ENCODE measurements at regions not wholly inside any gene's neighbourhood (a gene's known extent, or its start where the extent isn't known, plus 50 kb on each side); places are given as distances from the start of the nearest gene placed in this dataset.

GRCh38 chr5:19196631-19197030 lies 791.4 kb downstream of the CDH18 start:
- H3K9ac ChIP-seq (replicated peaks in 1 of 4; ENCODE audit: extremely low read depth in 1 of 4, low read depth in 3 of 4, low read length in 3 of 4) = no peak overlapping the region
- no peaks in the 10 kb centered on the region for H3K27me3 ChIP-seq (replicated peaks in 1 of 4; ENCODE audit: control insufficient read depth in 3 of 4, extremely low read depth in 1 of 4, insufficient read depth in 3 of 4, low read length in 3 of 4)

More at GRCh38 chr5:19196631-19197030, 791.4 kb downstream of the CDH18 start:
- FAIRE-seq = no peak
- Histone ChIP-seq H2BK12ac (ENCODE audit: low read depth, low read length) (no peak overlapping the region), H3K4me2 (ENCODE audit: insufficient read depth in 1 of 2, low read depth in 2 of 2, low read length in 2 of 2) (no peak overlapping the region), H2AFZ (ENCODE audit: low read length) (no peak overlapping the region), H2BK120ac (replicated peaks; ENCODE audit: low read depth, low read length) (no peak overlapping the region), H4K8ac (ENCODE audit: extremely low read depth, insufficient read depth, low read length) (no peak overlapping the region), H3K4ac (replicated peaks; ENCODE audit: insufficient read length, low read depth, low read length) (no peak overlapping the region), H3K36me3 (ENCODE audit: control insufficient read depth in 2 of 4, insufficient read depth in 4 of 4, low read length in 3 of 4) (no peaks in the 10 kb centered on the region), H3K4me1 (replicated peaks in 1 of 4; ENCODE audit: control insufficient read depth in 3 of 4, insufficient read depth in 4 of 4, low read length in 3 of 4) (no peaks in the 10 kb centered on the region), H3K4me3 (ENCODE audit: extremely low read depth in 1 of 4, insufficient read depth in 2 of 4, low read depth in 3 of 4, low read length in 4 of 4) (no peak overlapping the region), H3K14ac (ENCODE audit: insufficient read length) (no peak overlapping the region), H2BK20ac (ENCODE audit: low read length) (no peak overlapping the region), H2AK5ac (ENCODE audit: low read depth, low read length) (no peak overlapping the region), H3K56ac (replicated peaks; ENCODE audit: insufficient read length, low read depth, low read length) (no peak overlapping the region), H3K79me2 (ENCODE audit: control insufficient read depth in 1 of 2, insufficient read depth in 2 of 2, low read length in 2 of 2) (no peaks in the 10 kb centered on the region), H4K91ac (replicated peaks; ENCODE audit: insufficient read length, low read length) (no peak overlapping the region), H3K18ac (ENCODE audit: extremely low read depth, low read length) (no peak overlapping the region), H3K79me1 (ENCODE audit: low read depth, low read length) (no peaks in the 10 kb centered on the region), H4K20me1 (replicated peaks in 1 of 2; ENCODE audit: control insufficient read depth in 1 of 2, insufficient read depth in 2 of 2, low read length in 2 of 2) (no peaks in the 10 kb centered on the region), H3K23me2 (ENCODE audit: low read depth, low read length) (no peaks in the 10 kb centered on the region; the same call in 1 of the 2 replicates), H4K5ac (ENCODE audit: insufficient read length, low read depth, low read length) (no peak overlapping the region), H3K9me3 (ENCODE audit: insufficient read depth in 2 of 2, low read depth in 1 of 2, low read length in 1 of 2) (no peaks in the 10 kb centered on the region), H2BK15ac (ENCODE audit: low read length) (no peak overlapping the region), H2BK5ac (ENCODE audit: low read depth, low read length) (no peak overlapping the region), H3K23ac (ENCODE audit: insufficient read length) (no peak overlapping the region), H3K27ac (ENCODE audit: low read depth, low read length) (no peak overlapping the region)
- CTCF ChIA-PET (ENCODE audit: partially characterized antibody) = interaction anchor here (0.5 kb wide), 1 partner anchor 47 kb away, joined by 3 read pairs; no protein-coding TSS in a partner anchor
- no peak for DNase-seq (ENCODE audit: low read depth in 1 of 2, low spot score in 2 of 2)
- POLR2A ChIA-PET (ENCODE audit: partially characterized antibody) = no interaction called here
- TF ChIP-seq BRCA1 (IDR thresholded peaks at IDR 0.05; ENCODE audit: low read depth, low read length) = no peak
- TF ChIP-seq RAD21 (IDR thresholded peaks at IDR 0.05 in 1 of 2, conservative IDR thresholded peaks at IDR 0.05 in 1 of 2; ENCODE audit: low read depth in 2 of 2, low read length in 2 of 2) = no peak

Measured in H1 (cell line).